GM19463 (cell line): ENCODE measurements at regions not wholly inside any gene's neighbourhood (a gene's known extent, or its start where the extent isn't known, plus 50 kb on each side); places are given as distances from the start of the nearest gene placed in this dataset.

Experiments used
- ATAC-seq: cut with Tn5 transposase; IDR thresholded peaks from one replicate; pipeline ENCODE4 v1.9.1; 2021; ENCODE audit warnings: mild to moderate bottlenecking, moderate library complexity; ENCODE audit not compliant: unreplicated experiment

- ATAC-seq = no peak
These were observed 148.5 kb upstream of the MRPS30 start for GRCh38 chr5:44660251-44660650.

GRCh38 chr5:44659334-44659733 lies 149.4 kb upstream of the MRPS30 start:
- ATAC-seq = no peak

- ATAC-seq = no peak
These were observed 156.1 kb upstream of the MRPS30 start for GRCh38 chr5:44652674-44653073.

GRCh38 chr5:44646016-44646415 lies 162.7 kb upstream of the MRPS30 start:
- no peak for ATAC-seq

GRCh38 chr5:44645502-44645901 lies 163.2 kb upstream of the MRPS30 start:
- ATAC-seq = no peak

- no peak for ATAC-seq
These were observed 164.1 kb upstream of the MRPS30 start for GRCh38 chr5:44644628-44645027.

- no peak for ATAC-seq
These were observed 166.9 kb upstream of the MRPS30 start for GRCh38 chr5:44641820-44642219.

GRCh38 chr5:44640945-44641456 lies 167.7 kb upstream of the MRPS30 start:
- ATAC-seq = no peak

- no peak for ATAC-seq
These were observed 170.6 kb upstream of the MRPS30 start for GRCh38 chr5:44637916-44638869.

- no peak for ATAC-seq
These were observed 176.4 kb upstream of the MRPS30 start for GRCh38 chr5:44632344-44632743.

GRCh38 chr5:44626846-44627245 lies 181.9 kb upstream of the MRPS30 start:
- ATAC-seq = no peak

GRCh38 chr5:44622331-44622730 lies 186.4 kb upstream of the MRPS30 start:
- ATAC-seq = no peak

GRCh38 chr5:44619875-44620610 lies 188.7 kb upstream of the MRPS30 start:
- no peak for ATAC-seq

GRCh38 chr5:44614845-44615244 lies 193.9 kb upstream of the MRPS30 start:
- no peak for ATAC-seq

GRCh38 chr5:44613936-44614335 lies 194.8 kb upstream of the MRPS30 start:
- ATAC-seq = no peak

GRCh38 chr5:44605926-44606325 lies 202.8 kb upstream of the MRPS30 start:
- no peak for ATAC-seq

GRCh38 chr5:44603496-44604272 lies 205.1 kb upstream of the MRPS30 start:
- no peak for ATAC-seq

- ATAC-seq = no peak
These were observed 185.5 kb upstream of the FGF10 start for GRCh38 chr5:44574678-44575077.

- ATAC-seq = no peak
These were observed 179.3 kb upstream of the FGF10 start for GRCh38 chr5:44568519-44568918.

- no peak for ATAC-seq
These were observed 176.7 kb upstream of the FGF10 start for GRCh38 chr5:44565902-44566301.

GRCh38 chr5:44565360-44565759 lies 176.1 kb upstream of the FGF10 start:
- no peak for ATAC-seq
